RWPE2 (cell line): ENCODE measurements at regions not wholly inside any gene's neighbourhood (a gene's known extent, or its start where the extent isn't known, plus 50 kb on each side); places are given as distances from the start of the nearest gene placed in this dataset.

Source experiments
- ATAC-seq: fragments of 200-7000 bp; cut with Tn5 transposase; 3 replicates; pipeline ENCODE4 v1.9.1; 2021; ENCODE audit warnings: low read depth
- DNase-seq: peaks from one replicate; pipeline ENCODE4 v3.0.0-alpha.2; 2020; ENCODE audit warnings: low spot score
- H3K27ac ChIP-seq: fragments of 450-650 bp; 2 replicates; pipeline ENCODE4 v1.5.1; 2017; ENCODE audit warnings: mild to moderate bottlenecking; ENCODE audit not compliant: poor library complexity, severe bottlenecking
- H3K27me3 ChIP-seq: fragments of 250-450 bp; sonication (Bioruptor Pico); 2 replicates; pipeline ENCODE4 v1.5.1; 2021; ENCODE audit warnings: mild to moderate bottlenecking, moderate library complexity; ENCODE audit not compliant: insufficient read depth, poor library complexity, severe bottlenecking
- H3K36me3 ChIP-seq: fragments of 250-450 bp; sonication (Bioruptor Pico); 2 replicates; pipeline ENCODE4 v1.5.1; 2020; ENCODE audit warnings: low read depth, mild to moderate bottlenecking, moderate library complexity
- H3K4me1 ChIP-seq: fragments of 250-450 bp; sonication (Bioruptor Pico); 2 replicates; pipeline ENCODE4 v1.5.1; 2021; ENCODE audit warnings: mild to moderate bottlenecking, moderate library complexity; ENCODE audit not compliant: insufficient read depth, poor library complexity, severe bottlenecking
- H3K4me3 ChIP-seq: fragments of 250-450 bp; sonication (Bioruptor Pico); 2 replicates; pipeline ENCODE4 v1.5.1; 2021; ENCODE audit warnings: mild to moderate bottlenecking, moderate library complexity; ENCODE audit not compliant: severe bottlenecking
- H3K9me3 ChIP-seq: fragments of 250-450 bp; sonication (Bioruptor Pico); 2 replicates; pipeline ENCODE4 v1.5.1; 2021; ENCODE audit warnings: mild to moderate bottlenecking, moderate library complexity; ENCODE audit not compliant: severe bottlenecking
- CTCF ChIP-seq: fragments of 450-650 bp; IDR thresholded peaks from one replicate; pipeline ENCODE4 v1.5.1; 2017; ENCODE audit warnings: mild to moderate bottlenecking, moderate library complexity; ENCODE audit not compliant: poor library complexity, severe bottlenecking

- peaks cover 70% of the 10 kb centered on the region for H3K27me3 ChIP-seq
These were observed 78.9 kb downstream of the ENGASE start for GRCh38 chr17:79153367-79154130.

GRCh38 chr17:79152636-79153035 lies 78.0 kb downstream of the ENGASE start:
- H3K9me3 ChIP-seq: no peaks in the 10 kb centered on the region
- H3K27ac ChIP-seq: no peak overlapping the region
- no peak for ATAC-seq
- peaks cover 64% of the 10 kb centered on the region for H3K27me3 ChIP-seq
- H3K36me3 ChIP-seq: no peaks in the 10 kb centered on the region
- no peak overlapping the region for H3K4me3 ChIP-seq
- no peak for DNase-seq
- H3K4me1 ChIP-seq: no peaks in the 10 kb centered on the region
- no peak for TF ChIP-seq CTCF

More at GRCh38 chr17:79153367-79154130, 78.9 kb downstream of the ENGASE start:
- Histone ChIP-seq H3K4me1 (no peaks in the 10 kb centered on the region), H3K36me3 (no peaks in the 10 kb centered on the region), H3K27ac (no peak overlapping the region), H3K9me3 (no peaks in the 10 kb centered on the region), H3K4me3 (no peak overlapping the region)
- TF ChIP-seq CTCF: no peak
- DNase-seq: no peak
- ATAC-seq: no peak

- no peaks in the 10 kb centered on the region for H3K36me3 ChIP-seq
- no peaks in the 10 kb centered on the region for H3K4me1 ChIP-seq
- no peak for ATAC-seq
- H3K27me3 ChIP-seq: peaks cover 60% of the 10 kb centered on the region
- H3K9me3 ChIP-seq: no peaks in the 10 kb centered on the region
- no peak for DNase-seq
- no peak overlapping the region for H3K4me3 ChIP-seq
- H3K27ac ChIP-seq: no peak overlapping the region
- no peak for TF ChIP-seq CTCF
These were observed 77.5 kb downstream of the ENGASE start for GRCh38 chr17:79152110-79152509.

- no peak for DNase-seq
- TF ChIP-seq CTCF: no peak
- Histone ChIP-seq H3K27me3 (peaks cover 51% of the 10 kb centered on the region), H3K27ac (no peak overlapping the region), H3K36me3 (no peaks in the 10 kb centered on the region), H3K4me1 (no peaks in the 10 kb centered on the region), H3K4me3 (no peak overlapping the region), H3K9me3 (no peaks in the 10 kb centered on the region)
- ATAC-seq: no peak
These were observed 76.2 kb downstream of the ENGASE start for GRCh38 chr17:79150799-79151198.
